Esophagus squamous epithelium (tissue), 4 donors: ENCODE measurements at regions not wholly inside any gene's neighbourhood (a gene's known extent, or its start where the extent isn't known, plus 50 kb on each side); places are given as distances from the start of the nearest gene placed in this dataset.

Experiments
- POLR2A ChIP-seq, 4 donors: fragments of 450-650 bp; IDR thresholded peaks; one replicate each; pipeline ENCODE4 v1.6.1; 2017; ENCODE audit warnings: antibody characterized with exemption in 4 of 4, mild to moderate bottlenecking in 4 of 4, moderate library complexity in 3 of 4
- TF ChIP-seq, protein P1 (sequence below), 6 experiments: fragments of 450-650 bp in 4 of 6; fragments of 200-600 bp in 2 of 6; sonication (generic) in 2 of 6; IDR thresholded peaks; one replicate each; pipeline ENCODE4 v1.5.1; 2016 to 2019; ENCODE audit warnings: antibody characterized with exemption in 6 of 6, mild to moderate bottlenecking in 4 of 6, moderate library complexity in 4 of 6

DNA sequence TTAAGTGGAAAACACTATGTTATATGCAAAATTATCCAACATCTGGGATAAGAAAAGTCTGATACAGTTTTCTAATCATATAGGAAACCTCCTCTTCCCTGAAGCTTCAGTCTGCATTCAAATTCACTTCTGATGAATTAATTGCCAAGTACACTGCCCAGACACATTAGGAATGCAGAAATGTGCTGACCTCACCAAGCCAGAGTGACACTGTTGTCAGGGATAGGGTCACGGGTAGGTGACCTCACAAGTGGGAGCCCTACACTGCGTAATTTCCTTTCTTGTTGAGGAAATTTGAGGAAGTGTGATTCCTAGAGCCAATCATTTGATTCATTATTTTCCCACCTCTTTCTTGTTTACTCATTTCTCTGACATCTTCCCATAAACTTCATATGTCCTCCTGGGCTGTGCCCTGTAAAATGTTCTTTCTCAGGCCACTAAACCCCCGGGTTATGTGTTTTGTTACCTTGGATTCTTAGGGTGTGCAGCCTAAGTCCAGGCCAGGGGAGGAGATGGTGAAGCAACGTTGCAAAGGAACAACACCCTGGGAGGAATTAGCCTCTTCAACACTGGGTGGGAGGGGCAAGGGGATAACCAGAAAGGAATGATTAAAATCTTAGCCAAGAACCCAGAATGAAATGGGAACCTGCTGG is 411.9 kb downstream of the MTRR start:
- TF ChIP-seq, protein P1, sequence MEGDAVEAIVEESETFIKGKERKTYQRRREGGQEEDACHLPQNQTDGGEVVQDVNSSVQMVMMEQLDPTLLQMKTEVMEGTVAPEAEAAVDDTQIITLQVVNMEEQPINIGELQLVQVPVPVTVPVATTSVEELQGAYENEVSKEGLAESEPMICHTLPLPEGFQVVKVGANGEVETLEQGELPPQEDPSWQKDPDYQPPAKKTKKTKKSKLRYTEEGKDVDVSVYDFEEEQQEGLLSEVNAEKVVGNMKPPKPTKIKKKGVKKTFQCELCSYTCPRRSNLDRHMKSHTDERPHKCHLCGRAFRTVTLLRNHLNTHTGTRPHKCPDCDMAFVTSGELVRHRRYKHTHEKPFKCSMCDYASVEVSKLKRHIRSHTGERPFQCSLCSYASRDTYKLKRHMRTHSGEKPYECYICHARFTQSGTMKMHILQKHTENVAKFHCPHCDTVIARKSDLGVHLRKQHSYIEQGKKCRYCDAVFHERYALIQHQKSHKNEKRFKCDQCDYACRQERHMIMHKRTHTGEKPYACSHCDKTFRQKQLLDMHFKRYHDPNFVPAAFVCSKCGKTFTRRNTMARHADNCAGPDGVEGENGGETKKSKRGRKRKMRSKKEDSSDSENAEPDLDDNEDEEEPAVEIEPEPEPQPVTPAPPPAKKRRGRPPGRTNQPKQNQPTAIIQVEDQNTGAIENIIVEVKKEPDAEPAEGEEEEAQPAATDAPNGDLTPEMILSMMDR (IDR thresholded peaks at IDR 0.05): no peak
- no peak for TF ChIP-seq POLR2A (IDR thresholded peaks at IDR 0.05)
